HCT116 (cell line): ENCODE measurements at regions not wholly inside any gene's neighbourhood (a gene's known extent, or its start where the extent isn't known, plus 50 kb on each side); places are given as distances from the start of the nearest gene placed in this dataset.

Source experiments
- ATAC-seq: fragments of 200-7000 bp; cut with Tn5 transposase; 2 replicates; pipeline ENCODE4 v1.9.1; 2020; ENCODE audit warnings: mild to moderate bottlenecking, moderate library complexity
- BruUV-seq: library from RNA; stranded (reverse); fragments of 400-500 nt; replicated peaks from 2 replicates; lab custom pipeline; 2021; lab: Mats Ljungman, UMichigan
- CTCF ChIA-PET: fragments of 300-600 bp; sonication (Branson Sonifier 250); formaldehyde crosslinking; loops from one replicate; lab custom pipeline; 2021; ENCODE audit warnings: antibody characterized with exemption; lab: Charles Lee
- POLR2A ChIA-PET: fragments of 300-600, 350-600 bp; sonication (Branson Sonifier 250); formaldehyde crosslinking; loops from one replicate; lab custom pipeline; 2021; ENCODE audit warnings: antibody characterized with exemption; lab: Charles Lee
- RAD21 ChIA-PET, 2 experiments: fragments of 300-600 bp; sonication (Branson Sonifier 250); formaldehyde crosslinking; loops; one replicate each; lab custom pipeline; 2023; ENCODE audit warnings: low total read pairs in 2 of 2; ENCODE audit not compliant: uncharacterized antibody in 2 of 2, unreplicated experiment in 2 of 2, low non-redundant PET in 1 of 2; lab: Charles Lee
- DNase-seq: peaks from one replicate; pipeline ENCODE4 v3.0.0-alpha.2; 2010; ENCODE audit warnings: low read depth, low spot score
- H2AFZ ChIP-seq: fragments of 200-600 bp; shearing (Covaris generic), sonication (generic); 2 replicates; pipeline ENCODE4 v1.6.1; 2017; ENCODE audit warnings: low read depth, mixed run types, mixed read lengths, antibody characterized with exemption, low read length; ENCODE audit not compliant: poor library complexity, severe bottlenecking
- H3K27ac ChIP-seq: 2 replicates; pipeline ENCODE4 v1.5.1; 2012; ENCODE audit warnings: low read depth, low read length
- H3K27me3 ChIP-seq: fragments of 200-600 bp; sonication (generic); 2 replicates; pipeline ENCODE4 v1.6.1; 2016; ENCODE audit warnings: mixed run types, low read length, mixed read lengths; ENCODE audit not compliant: insufficient read depth
- H3K36me3 ChIP-seq, 2 experiments: fragments of 200-500 bp in 1 of 2; fragments of 200-600 bp in 1 of 2; sonication (Bioruptor generic) in 1 of 2; sonication (generic) in 1 of 2; 2 replicates each; pipeline versions ENCODE4 v1.5.1 to v1.6.1; 2014 to 2016; ENCODE audit warnings: low read length in 2 of 2, inconsistent platforms in 1 of 2, mixed read lengths in 1 of 2, mixed run types in 1 of 2; ENCODE audit not compliant: insufficient read depth in 2 of 2, control insufficient read depth in 1 of 2
- H3K4me1 ChIP-seq, 2 experiments: fragments of 200-600 bp in 1 of 2; sonication (generic) in 1 of 2; 2 replicates each; pipeline versions ENCODE4 v1.5.1 to v1.6.1; 2012 to 2017; ENCODE audit warnings: low read length in 2 of 2, inconsistent platforms in 1 of 2, mild to moderate bottlenecking in 1 of 2, mixed read lengths in 1 of 2, mixed run types in 1 of 2, moderate library complexity in 1 of 2; ENCODE audit not compliant: insufficient read depth in 2 of 2, control insufficient read depth in 1 of 2
- H3K4me2 ChIP-seq: fragments of 200-600 bp; sonication (generic); 2 replicates; pipeline ENCODE4 v1.6.1; 2017; ENCODE audit warnings: mixed run types, low read length, mixed read lengths
- H3K4me3 ChIP-seq, 2 experiments: fragments of 200-600 bp in 1 of 2; sonication (generic) in 1 of 2; replicated peaks in 1 of 2; 2 replicates each; pipeline ENCODE4 v1.5.1; 2011 to 2016; ENCODE audit warnings: low read length in 2 of 2, control low read depth in 1 of 2, low read depth in 1 of 2, mild to moderate bottlenecking in 1 of 2, mixed read lengths in 1 of 2, mixed run types in 1 of 2
- H3K79me2 ChIP-seq: fragments of 200-600 bp; sonication (generic); 2 replicates; pipeline ENCODE4 v1.6.1; 2017; ENCODE audit warnings: mild to moderate bottlenecking, mixed run types, low read length, moderate library complexity, mixed read lengths; ENCODE audit not compliant: insufficient read depth
- H3K9ac ChIP-seq: fragments of 200-600 bp; sonication (generic); 2 replicates; pipeline ENCODE4 v1.6.1; 2016; ENCODE audit warnings: low read length, mixed read lengths
- H3K9me2 ChIP-seq: fragments of 200-600 bp; sonication (generic), shearing (Covaris generic); 2 replicates; pipeline ENCODE4 v1.6.1; 2017; ENCODE audit warnings: mixed run types, mild to moderate bottlenecking, moderate library complexity; ENCODE audit not compliant: insufficient read depth
- H3K9me3 ChIP-seq, 2 experiments: fragments of 200-500 bp in 1 of 2; fragments of 200-600 bp in 1 of 2; sonication (Bioruptor generic) in 1 of 2; sonication (generic) in 1 of 2; 2 replicates each; pipeline ENCODE4 v1.6.1; 2014 to 2017; ENCODE audit warnings: low read length in 2 of 2, mixed read lengths in 2 of 2, inconsistent platforms in 1 of 2, low read depth in 1 of 2, mild to moderate bottlenecking in 1 of 2, mixed run types in 1 of 2, moderate library complexity in 1 of 2; ENCODE audit not compliant: control insufficient read depth in 1 of 2, insufficient read depth in 1 of 2
- H4K20me1 ChIP-seq: fragments of 200-600 bp; sonication (generic), shearing (Covaris generic); 2 replicates; pipeline ENCODE4 v1.6.1; 2017; ENCODE audit warnings: mixed run types, mild to moderate bottlenecking, moderate library complexity; ENCODE audit not compliant: insufficient read depth
- CBX3 ChIP-seq: IDR thresholded peaks from 2 replicates; pipeline ENCODE4 v1.6.1; 2012; ENCODE audit warnings: low read depth
- CEBPB ChIP-seq: IDR thresholded peaks from 2 replicates; pipeline ENCODE4 v1.6.1; 2012; ENCODE audit warnings: low read depth
- EGR1 ChIP-seq: IDR thresholded peaks from 2 replicates; pipeline ENCODE4 v1.6.1; 2012; ENCODE audit warnings: low read depth
- ELF1 ChIP-seq: IDR thresholded peaks from 2 replicates; pipeline ENCODE4 v1.6.1; 2012; ENCODE audit warnings: low read depth, borderline replicate concordance
- EZH2phosphoT487 ChIP-seq: fragments of 200-600 bp; IDR thresholded peaks from 2 replicates; pipeline ENCODE4 v1.6.1; 2018; ENCODE audit warnings: antibody characterized with exemption, borderline replicate concordance
- FOSL1 ChIP-seq: IDR thresholded peaks from 2 replicates; pipeline ENCODE4 v1.6.1; 2012; ENCODE audit warnings: low read depth
- POLR2A ChIP-seq: IDR thresholded peaks from 2 replicates; pipeline ENCODE4 v1.7.0; 2011; ENCODE audit warnings: borderline replicate concordance; ENCODE audit not compliant: insufficient read depth, insufficient read length; ENCODE audit errors: extremely low read depth
- POLR2AphosphoS5 ChIP-seq: IDR thresholded peaks from 2 replicates; pipeline ENCODE4 v1.6.1; 2011; ENCODE audit warnings: mild to moderate bottlenecking, low read depth, low read length, moderate library complexity
- TCF7L2 ChIP-seq: IDR thresholded peaks from 2 replicates; pipeline ENCODE4 v1.7.0; 2011; ENCODE audit warnings: borderline replicate concordance, inconsistent platforms; ENCODE audit not compliant: insufficient read depth, insufficient read length; ENCODE audit errors: extremely low read depth
- YY1 ChIP-seq: IDR thresholded peaks from 2 replicates; pipeline ENCODE4 v1.6.1; 2011; ENCODE audit warnings: low read length, low read depth, moderate library complexity, mild to moderate bottlenecking; ENCODE audit not compliant: insufficient replicate concordance; ENCODE audit errors: extremely low read depth
- ZFX ChIP-seq: fragments of 450-650 bp; IDR thresholded peaks from 2 replicates; pipeline ENCODE4 v1.6.1; 2017
- ZNF274 ChIP-seq: fragments of 200-500 bp; sonication (Bioruptor generic); IDR thresholded peaks from 2 replicates; pipeline ENCODE4 v1.6.1; 2014; ENCODE audit warnings: mild to moderate bottlenecking, low read depth, low read length, inconsistent platforms
- intact Hi-C: fragments of 100-400 bp; cut with micrococcal nuclease; formaldehyde crosslinking; loops from 2 replicates; pipeline ENCODE4 v1.10.0; 2022
- TF ChIP-seq, protein P1 (sequence below), 3 experiments: fragments of 200-600 bp in 1 of 3; sonication (generic) in 1 of 3; IDR thresholded peaks in 2 of 3; conservative IDR thresholded peaks in 1 of 3; 2 replicates each; pipeline ENCODE4 v1.5.1; 2012 to 2017; ENCODE audit warnings: low read depth in 2 of 3, low read length in 2 of 3, antibody characterized with exemption in 1 of 3, borderline replicate concordance in 1 of 3, control low read depth in 1 of 3, mild to moderate bottlenecking in 1 of 3, mixed read lengths in 1 of 3, mixed run types in 1 of 3, moderate library complexity in 1 of 3; ENCODE audit not compliant: insufficient read depth in 1 of 3
- TF ChIP-seq, protein P2 (sequence below): IDR thresholded peaks from 2 replicates; pipeline ENCODE4 v1.6.1; 2012

DNA sequence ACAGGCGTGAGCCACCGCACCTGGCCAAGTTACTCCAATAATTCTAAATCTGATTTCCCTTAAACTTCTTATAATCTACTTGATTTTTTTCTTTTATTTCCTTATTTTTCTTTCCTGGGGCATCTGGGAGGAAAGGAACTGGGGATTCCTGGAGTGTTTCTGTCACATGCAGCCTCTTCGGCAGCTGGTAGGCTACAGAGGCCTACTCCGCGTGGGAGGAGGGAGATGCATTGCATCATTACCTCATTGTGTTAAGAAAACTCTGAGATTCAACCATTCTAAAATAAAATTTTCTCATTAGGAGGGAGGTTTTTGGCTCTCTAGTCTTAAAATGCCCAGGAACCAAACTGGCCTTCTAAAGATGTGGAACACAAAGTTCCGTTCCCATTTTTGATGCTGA, 64.0 kb downstream of the SOX9 start (continued):
- TF ChIP-seq, protein P1, sequence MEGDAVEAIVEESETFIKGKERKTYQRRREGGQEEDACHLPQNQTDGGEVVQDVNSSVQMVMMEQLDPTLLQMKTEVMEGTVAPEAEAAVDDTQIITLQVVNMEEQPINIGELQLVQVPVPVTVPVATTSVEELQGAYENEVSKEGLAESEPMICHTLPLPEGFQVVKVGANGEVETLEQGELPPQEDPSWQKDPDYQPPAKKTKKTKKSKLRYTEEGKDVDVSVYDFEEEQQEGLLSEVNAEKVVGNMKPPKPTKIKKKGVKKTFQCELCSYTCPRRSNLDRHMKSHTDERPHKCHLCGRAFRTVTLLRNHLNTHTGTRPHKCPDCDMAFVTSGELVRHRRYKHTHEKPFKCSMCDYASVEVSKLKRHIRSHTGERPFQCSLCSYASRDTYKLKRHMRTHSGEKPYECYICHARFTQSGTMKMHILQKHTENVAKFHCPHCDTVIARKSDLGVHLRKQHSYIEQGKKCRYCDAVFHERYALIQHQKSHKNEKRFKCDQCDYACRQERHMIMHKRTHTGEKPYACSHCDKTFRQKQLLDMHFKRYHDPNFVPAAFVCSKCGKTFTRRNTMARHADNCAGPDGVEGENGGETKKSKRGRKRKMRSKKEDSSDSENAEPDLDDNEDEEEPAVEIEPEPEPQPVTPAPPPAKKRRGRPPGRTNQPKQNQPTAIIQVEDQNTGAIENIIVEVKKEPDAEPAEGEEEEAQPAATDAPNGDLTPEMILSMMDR (IDR thresholded peaks at IDR 0.05 in 2 of 3, conservative IDR thresholded peaks at IDR 0.05 in 1 of 3; ENCODE audit: borderline replicate concordance in 1 of 3, insufficient read depth in 1 of 3, low read depth in 2 of 3, low read length in 2 of 3), result no peak

DNA sequence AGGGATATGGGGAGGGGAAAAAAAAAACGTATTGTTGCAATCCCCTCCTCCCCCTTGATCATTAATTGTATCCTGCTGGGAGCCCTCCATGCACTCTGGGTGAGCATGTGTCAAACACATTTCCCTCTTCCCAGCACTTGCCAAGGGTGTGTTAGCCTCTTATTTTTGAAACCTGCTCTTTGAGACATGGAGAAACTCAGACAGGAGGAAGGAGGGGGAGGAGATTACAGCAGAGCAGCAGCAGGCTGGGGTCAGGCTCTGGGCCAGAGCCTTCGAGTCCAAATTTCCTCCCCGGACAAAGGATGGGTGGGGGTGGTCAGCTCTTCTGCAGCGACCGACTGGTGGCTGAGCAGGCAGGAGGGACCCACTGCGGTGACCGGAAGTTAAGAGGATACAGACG, 64.7 kb downstream of the SOX9 start:
- Histone ChIP-seq H3K4me1 (peaks cover 9 to 13% of the 10 kb centered on the region in 2 experiments; a peak in 3 of 4 replicates), H4K20me1 (no peaks in the 10 kb centered on the region), H3K9ac (no peak overlapping the region), H3K27ac (no peak overlapping the region), H3K79me2 (no peaks in the 10 kb centered on the region), H3K36me3 (no peaks in the 10 kb centered on the region), H3K9me3 (peaks cover 0 to 7% of the 10 kb centered on the region in 2 experiments; a peak in 1 of 4 replicates), H3K4me2 (no peak overlapping the region), H2AFZ (no peak overlapping the region), H3K27me3 (no peaks in the 10 kb centered on the region), H3K4me3 (no peak overlapping the region), H3K9me2 (no peaks in the 10 kb centered on the region)
- BruUV-seq, result no TSS peak
- DNase-seq (no peak), ATAC-seq (no peak)
- TF ChIP-seq FOSL1 (no peak), CBX3 (no peak), YY1 (no peak), TCF7L2 (no peak), ZFX (no peak), CEBPB (no peak), EGR1 (no peak), POLR2AphosphoS5 (no peak), POLR2A (no peak), ELF1 (no peak), EZH2phosphoT487 (no peak), ZNF274 (no peak)
- TF ChIP-seq, protein P1 (IDR thresholded peaks at IDR 0.05 in 2 of 3, conservative IDR thresholded peaks at IDR 0.05 in 1 of 3; ENCODE audit: borderline replicate concordance in 1 of 3, insufficient read depth in 1 of 3, low read depth in 2 of 3, low read length in 2 of 3), result no peak
- TF ChIP-seq, protein P2, sequence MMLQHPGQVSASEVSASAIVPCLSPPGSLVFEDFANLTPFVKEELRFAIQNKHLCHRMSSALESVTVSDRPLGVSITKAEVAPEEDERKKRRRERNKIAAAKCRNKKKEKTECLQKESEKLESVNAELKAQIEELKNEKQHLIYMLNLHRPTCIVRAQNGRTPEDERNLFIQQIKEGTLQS, result no peak
- CTCF ChIA-PET, result no interaction called here
- RAD21 ChIA-PET, result interaction anchor here in 1 of 2 experiments (0.6 kb wide), 1 partner anchor 257 kb away, joined by 3 read pairs; no protein-coding TSS in a partner anchor
- POLR2A ChIA-PET, result no interaction called here
- intact Hi-C loops, result no loop called here
